H1 (cell line): ENCODE measurements at regions not wholly inside any gene's neighbourhood (a gene's known extent, or its start where the extent isn't known, plus 50 kb on each side); places are given as distances from the start of the nearest gene placed in this dataset.

Experiments used
- CTCF ChIA-PET: fragments of 300-600 bp; sonication (Branson Sonifier 250); formaldehyde crosslinking; loops from one replicate; lab custom pipeline; 2021; ENCODE audit not compliant: partially characterized antibody; lab: Charles Lee
- POLR2A ChIA-PET: fragments of 300-600 bp; sonication (Branson Sonifier 250); formaldehyde crosslinking; loops from one replicate; lab custom pipeline; 2021; ENCODE audit warnings: inconsistent platforms; ENCODE audit not compliant: partially characterized antibody; lab: Charles Lee
- DNase-seq, 2 experiments: peaks; one replicate each; pipeline versions ENCODE4 v3.0.0 to v3.0.0-alpha.2; 2010 to 2022; ENCODE audit warnings: low spot score in 2 of 2, low read depth in 1 of 2, mixed read lengths in 1 of 2
- FAIRE-seq: peaks from 2 replicates; lab custom pipeline; 2011; peaks lifted over from hg19 to GRCh38; lab: Jason Lieb, UNC
- H2AFZ ChIP-seq: 2 replicates; pipeline ENCODE4 v1.8.1; 2012; ENCODE audit warnings: low read length, inconsistent platforms
- H2AK5ac ChIP-seq: 2 replicates; pipeline ENCODE4 v1.6.1; 2013; ENCODE audit warnings: low read depth, low read length
- H2BK120ac ChIP-seq: replicated peaks from 2 replicates; pipeline ENCODE3; 2013; ENCODE audit warnings: low read depth, low read length, inconsistent platforms
- H2BK12ac ChIP-seq: 2 replicates; pipeline ENCODE4 v1.6.1; 2013; ENCODE audit warnings: low read depth, low read length
- H2BK15ac ChIP-seq: 2 replicates; pipeline ENCODE4 v1.6.1; 2013; ENCODE audit warnings: low read length
- H2BK20ac ChIP-seq: 2 replicates; pipeline ENCODE4 v1.6.1; 2013; ENCODE audit warnings: low read length
- H2BK5ac ChIP-seq: 2 replicates; pipeline ENCODE4 v1.6.1; 2013; ENCODE audit warnings: low read depth, low read length
- H3K14ac ChIP-seq: 2 replicates; pipeline ENCODE4 v1.6.1; 2013; ENCODE audit warnings: inconsistent platforms; ENCODE audit not compliant: insufficient read length
- H3K18ac ChIP-seq: 2 replicates; pipeline ENCODE4 v1.6.1; 2013; ENCODE audit warnings: low read length; ENCODE audit errors: extremely low read depth
- H3K23ac ChIP-seq: 2 replicates; pipeline ENCODE4 v1.6.1; 2013; ENCODE audit warnings: inconsistent platforms; ENCODE audit not compliant: insufficient read length
- H3K23me2 ChIP-seq: 2 replicates; pipeline ENCODE4 v1.6.1; 2013; ENCODE audit warnings: low read depth, low read length
- H3K27ac ChIP-seq: 2 replicates; pipeline ENCODE4 v1.6.1; 2011; ENCODE audit warnings: low read depth, low read length, inconsistent platforms
- H3K27me3 ChIP-seq, 4 experiments: replicated peaks in 1 of 4; 1 replicate in 1 of 4; 2 replicates in 3 of 4; pipeline versions ENCODE4 v1.6.1 to v1.8.1; 2011 to 2013; ENCODE audit warnings: low read length in 3 of 4, mild to moderate bottlenecking in 3 of 4, inconsistent platforms in 2 of 4, mixed read lengths in 2 of 4, moderate library complexity in 1 of 4; ENCODE audit not compliant: control insufficient read depth in 3 of 4, insufficient read depth in 3 of 4; ENCODE audit errors: extremely low read depth in 1 of 4
- H3K36me3 ChIP-seq, 4 experiments: 2 replicates each; pipeline versions ENCODE4 v1.6.1 to v1.8.1; 2011 to 2013; ENCODE audit warnings: mild to moderate bottlenecking in 4 of 4, low read length in 3 of 4, moderate library complexity in 2 of 4, control low read depth in 1 of 4, inconsistent platforms in 1 of 4; ENCODE audit not compliant: insufficient read depth in 4 of 4, control insufficient read depth in 2 of 4
- H3K4ac ChIP-seq: replicated peaks from 2 replicates; pipeline ENCODE3; 2013; ENCODE audit warnings: low read length, low read depth, mixed read lengths, inconsistent platforms; ENCODE audit not compliant: insufficient read length
- H3K4me1 ChIP-seq, 4 experiments: replicated peaks in 1 of 4; 1 replicate in 1 of 4; 2 replicates in 3 of 4; pipeline versions ENCODE4 v1.6.1 to v1.8.1; 2011 to 2013; ENCODE audit warnings: low read length in 3 of 4, inconsistent platforms in 2 of 4, mixed read lengths in 1 of 4; ENCODE audit not compliant: insufficient read depth in 4 of 4, control insufficient read depth in 3 of 4
- H3K4me2 ChIP-seq, 2 experiments: 2 replicates each; pipeline versions ENCODE4 v1.6.1 to v1.8.1; 2011 to 2013; ENCODE audit warnings: low read depth in 2 of 2, low read length in 2 of 2, control low read depth in 1 of 2, inconsistent platforms in 1 of 2, mild to moderate bottlenecking in 1 of 2; ENCODE audit not compliant: insufficient read depth in 1 of 2
- H3K4me3 ChIP-seq, 4 experiments: fragments of 200-600, 300-600 bp in 1 of 4; sonication (generic), shearing (Covaris generic), sonication (Bioruptor Twin) in 1 of 4; 2 replicates each; pipeline versions ENCODE4 v1.5.1 to v1.8.1; 2011 to 2016; ENCODE audit warnings: low read length in 4 of 4, low read depth in 3 of 4, control low read depth in 2 of 4, inconsistent platforms in 2 of 4, mild to moderate bottlenecking in 2 of 4, mixed read lengths in 1 of 4, moderate library complexity in 1 of 4; ENCODE audit not compliant: insufficient read depth in 2 of 4; ENCODE audit errors: extremely low read depth in 1 of 4
- H3K56ac ChIP-seq: replicated peaks from 2 replicates; pipeline ENCODE3; 2013; ENCODE audit warnings: low read depth, mild to moderate bottlenecking, mixed read lengths, low read length, inconsistent platforms; ENCODE audit not compliant: insufficient read length
- H3K79me1 ChIP-seq: 2 replicates; pipeline ENCODE4 v1.6.1; 2013; ENCODE audit warnings: low read depth, low read length, control low read depth
- H3K79me2 ChIP-seq, 2 experiments: 2 replicates each; pipeline versions ENCODE4 v1.6.1 to v1.8.1; 2012 to 2013; ENCODE audit warnings: low read length in 2 of 2, mild to moderate bottlenecking in 2 of 2, inconsistent platforms in 1 of 2; ENCODE audit not compliant: insufficient read depth in 2 of 2, control insufficient read depth in 1 of 2
- H3K9ac ChIP-seq, 4 experiments: replicated peaks in 1 of 4; 1 replicate in 1 of 4; 2 replicates in 3 of 4; pipeline versions ENCODE4 v1.6.1 to v1.8.1; 2011 to 2013; ENCODE audit warnings: low read depth in 3 of 4, low read length in 3 of 4, control low read depth in 2 of 4, mild to moderate bottlenecking in 2 of 4, moderate library complexity in 2 of 4, inconsistent platforms in 1 of 4; ENCODE audit errors: extremely low read depth in 1 of 4
- H3K9me3 ChIP-seq, 2 experiments: 2 replicates each; pipeline versions ENCODE4 v1.6.1 to v1.8.1; 2012 to 2013; ENCODE audit warnings: mild to moderate bottlenecking in 2 of 2, moderate library complexity in 2 of 2, control low read depth in 1 of 2, inconsistent platforms in 1 of 2, low read depth in 1 of 2, low read length in 1 of 2, mixed read lengths in 1 of 2; ENCODE audit not compliant: insufficient read depth in 2 of 2
- H4K20me1 ChIP-seq, 2 experiments: replicated peaks in 1 of 2; 2 replicates each; pipeline versions ENCODE3 to v1.8.1; 2011 to 2013; ENCODE audit warnings: inconsistent platforms in 2 of 2, low read length in 2 of 2, mild to moderate bottlenecking in 1 of 2; ENCODE audit not compliant: insufficient read depth in 2 of 2, control insufficient read depth in 1 of 2
- H4K5ac ChIP-seq: 2 replicates; pipeline ENCODE4 v1.6.1; 2013; ENCODE audit warnings: low read length, low read depth, mixed read lengths, inconsistent platforms; ENCODE audit not compliant: insufficient read length
- H4K8ac ChIP-seq: 2 replicates; pipeline ENCODE4 v1.8.0; 2013; ENCODE audit warnings: mild to moderate bottlenecking, moderate library complexity, low read length, inconsistent platforms; ENCODE audit not compliant: insufficient read depth; ENCODE audit errors: extremely low read depth
- H4K91ac ChIP-seq: replicated peaks from 2 replicates; pipeline ENCODE3; 2013; ENCODE audit warnings: low read length, mixed read lengths, inconsistent platforms; ENCODE audit not compliant: insufficient read length
- ATF2 ChIP-seq: IDR thresholded peaks from 2 replicates; pipeline ENCODE4 v1.6.1; 2012; ENCODE audit warnings: low read length, inconsistent platforms
- BCL11A ChIP-seq, 2 experiments: IDR thresholded peaks; one replicate each; pipeline ENCODE4 v1.6.1; 2011; ENCODE audit warnings: low read depth in 2 of 2, low read length in 2 of 2, mild to moderate bottlenecking in 2 of 2
- CBX8 ChIP-seq: fragments of 300-800, 300-1000 bp; sonication (generic); IDR thresholded peaks from 2 replicates; pipeline ENCODE4 v1.7.1; 2016; ENCODE audit warnings: low read depth, low read length, borderline replicate concordance
- E2F6 ChIP-seq: IDR thresholded peaks from 2 replicates; pipeline ENCODE4 v1.6.1; 2012; ENCODE audit warnings: inconsistent platforms
- FOSL1 ChIP-seq: IDR thresholded peaks from 2 replicates; pipeline ENCODE4 v1.6.1; 2011; ENCODE audit warnings: mild to moderate bottlenecking, low read depth, low read length, moderate library complexity; ENCODE audit not compliant: insufficient read depth
- GABPA ChIP-seq: IDR thresholded peaks from 2 replicates; pipeline ENCODE4 v1.6.1; 2011; ENCODE audit warnings: mild to moderate bottlenecking, low read length, moderate library complexity, borderline replicate concordance; ENCODE audit not compliant: insufficient read depth
- POLR2A ChIP-seq, 2 experiments: IDR thresholded peaks; 1 replicate in 1 of 2; 2 replicates in 1 of 2; pipeline ENCODE4 v1.6.1; 2011; ENCODE audit warnings: low read depth in 2 of 2, low read length in 2 of 2, mild to moderate bottlenecking in 2 of 2; ENCODE audit errors: control extremely low read depth in 1 of 2
- RBBP5 ChIP-seq: IDR thresholded peaks from 2 replicates; pipeline ENCODE4 v1.7.1; 2012; ENCODE audit warnings: low read depth, mild to moderate bottlenecking, inconsistent platforms, low read length, moderate library complexity, borderline replicate concordance
- RFX5 ChIP-seq: IDR thresholded peaks from 2 replicates; pipeline ENCODE4 v1.6.1; 2011; ENCODE audit warnings: low read depth, low read length, improper control_type of control experiment, borderline replicate concordance
- RNF2 ChIP-seq: fragments of 200-900, 300-1000 bp; sonication (generic); IDR thresholded peaks from 2 replicates; pipeline ENCODE4 v1.7.1; 2016; ENCODE audit warnings: borderline replicate concordance, low read depth, mild to moderate bottlenecking, antibody characterized with exemption, low read length; ENCODE audit not compliant: poor library complexity, severe bottlenecking; ENCODE audit errors: missing control alignments
- RXRA ChIP-seq: IDR thresholded peaks from 2 replicates; pipeline ENCODE4 v1.6.1; 2011; ENCODE audit warnings: low read depth, mild to moderate bottlenecking, low read length, moderate library complexity; ENCODE audit not compliant: insufficient read depth
- ZNF274 ChIP-seq: IDR thresholded peaks from 2 replicates; pipeline ENCODE4 v1.7.0; 2012; ENCODE audit warnings: low read length, borderline replicate concordance; ENCODE audit errors: extremely low read depth
- WGBS, 2 experiments: shearing (Covaris generic) in 1 of 2; methylation state at CpG; one replicate each; pipeline versions ENCODE4 v1.1.6 to v1.1.7; 2013 to 2015; ENCODE audit warnings: low lambda C conversion rate in 2 of 2, mixed read lengths in 2 of 2, inconsistent platforms in 1 of 2, low coverage in 1 of 2, missing lambda C conversion rate in 1 of 2; ENCODE audit not compliant: insufficient replicate concordance in 2 of 2, insufficient coverage in 1 of 2, insufficient read length in 1 of 2; ENCODE audit errors: extremely low coverage in 1 of 2, missing lambda C conversion rate in 1 of 2; 5-methylcytosine and 5-hydroxymethylcytosine counted together

DNA sequence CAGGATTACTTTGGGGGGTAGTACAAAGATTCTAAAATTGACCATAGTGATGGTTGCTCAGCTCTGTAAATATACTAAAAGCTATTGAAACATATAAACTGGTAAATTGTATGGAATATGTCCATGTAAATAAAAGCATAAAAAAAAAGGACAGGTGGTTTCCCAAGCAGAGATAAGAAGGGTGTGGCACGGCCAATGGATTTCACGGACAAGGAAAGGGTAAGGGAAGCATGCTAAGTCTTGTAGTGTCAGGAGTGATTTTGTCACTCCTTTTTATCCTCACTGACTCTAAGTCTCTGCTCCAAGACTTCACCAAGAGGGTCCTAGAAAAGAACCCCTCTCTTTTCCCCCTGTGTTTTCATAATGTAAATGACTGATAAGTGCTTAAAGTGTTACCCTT lies 229.2 kb downstream of the SPTSSA start:
- no peak overlapping the region for H4K5ac ChIP-seq
- no peak overlapping the region for H3K4ac ChIP-seq
- H3K79me2 ChIP-seq = no peaks in the 10 kb centered on the region
- no peak overlapping the region for H3K56ac ChIP-seq
- H3K36me3 ChIP-seq = no peaks in the 10 kb centered on the region
- FAIRE-seq (no peak), DNase-seq (no peak)
- H3K18ac ChIP-seq = no peak overlapping the region
- H4K91ac ChIP-seq = no peak overlapping the region
- no peak overlapping the region for H3K23ac ChIP-seq
- no peak overlapping the region for H2BK120ac ChIP-seq
- no peaks in the 10 kb centered on the region for H3K23me2 ChIP-seq
- no peak overlapping the region for H3K4me2 ChIP-seq
- no peaks in the 10 kb centered on the region for H3K79me1 ChIP-seq
- no peak overlapping the region for H3K14ac ChIP-seq
- WGBS, 2 experiments = 87% methylated on average over 2 of the region's 2 CpGs; no CpG with 5 or more reads in 1 of the 2 experiments
- H2BK5ac ChIP-seq = no peak overlapping the region
- no peak overlapping the region for H4K8ac ChIP-seq
- H2BK20ac ChIP-seq = no peak overlapping the region
- ChIA-PET POLR2A (no interaction called here), CTCF (interaction anchor here (0.6 to 0.7 kb wide), 2 partner anchors 431 to 1665 kb away, joined by 3 read pairs; no protein-coding TSS in a partner anchor)
- no peak overlapping the region for H2AK5ac ChIP-seq
- no peak overlapping the region for H2BK12ac ChIP-seq
- H2AFZ ChIP-seq = no peak overlapping the region
- H3K4me1 ChIP-seq = peaks cover 0 to 2% (median 0%) of the 10 kb centered on the region in 4 experiments; a peak in 1 of 7 replicates
- H3K27me3 ChIP-seq = no peaks in the 10 kb centered on the region
- no peak overlapping the region for H3K9ac ChIP-seq
- no peaks in the 10 kb centered on the region for H4K20me1 ChIP-seq
- H3K9me3 ChIP-seq = no peaks in the 10 kb centered on the region
- H2BK15ac ChIP-seq = no peak overlapping the region
- H3K27ac ChIP-seq = no peak overlapping the region
- no peak overlapping the region for H3K4me3 ChIP-seq
- TF ChIP-seq RFX5 (no peak), CBX8 (no peak), GABPA (no peak), ZNF274 (no peak), RXRA (no peak), ATF2 (no peak), RBBP5 (no peak), E2F6 (no peak), RNF2 (no peak), FOSL1 (no peak), POLR2A (IDR thresholded peaks at IDR 0.05; ENCODE audit: control extremely low read depth in 1 of 2, low read depth in 2 of 2, low read length in 2 of 2) (no peak), BCL11A (IDR thresholded peaks at IDR 0.05; ENCODE audit: low read depth in 2 of 2, low read length in 2 of 2) (no peak)
